Activated T-helper 2 cell treated with anti-CD3 and anti-CD28 coated beads, Interferon-gamma antibody, Interleukin-2, Interleukin-4, amounts not matched to agents 10 μg/mL and 5 μg/mL and 100 μg/mL, durations not matched to agents 14 hours and 24 hours and 36 hours (primary cell): ENCODE measurements at regions not wholly inside any gene's neighbourhood (a gene's known extent, or its start where the extent isn't known, plus 50 kb on each side); places are given as distances from the start of the nearest gene placed in this dataset.

ENCODE experiments used
- DNase-seq: peaks from one replicate; pipeline ENCODE4 v3.0.0; 2021; ENCODE audit warnings: low spot score
- H3K27ac Mint-ChIP-seq: one replicate; pipeline ENCODE4 v1.8.0; 2021; ENCODE audit warnings: mixed read lengths
- H3K27me3 Mint-ChIP-seq: one replicate; pipeline ENCODE4 v1.8.0; 2021; ENCODE audit warnings: low read depth, mixed read lengths
- H3K36me3 Mint-ChIP-seq: one replicate; pipeline ENCODE4 v1.8.0; 2021; ENCODE audit warnings: low read depth, mixed read lengths
- H3K4me1 Mint-ChIP-seq: one replicate; pipeline ENCODE4 v1.8.0; 2021; ENCODE audit warnings: low read depth, mixed read lengths
- H3K4me3 Mint-ChIP-seq: one replicate; pipeline ENCODE4 v1.8.0; 2021; ENCODE audit warnings: low read depth, mild to moderate bottlenecking, moderate library complexity, mixed read lengths
- H3K9me3 Mint-ChIP-seq: one replicate; pipeline ENCODE4 v1.8.0; 2021; ENCODE audit warnings: mixed read lengths
- intact Hi-C: fragments of 100-400 bp; cut with micrococcal nuclease; formaldehyde crosslinking; loops from one replicate; pipeline ENCODE4 v1.15.1; 2023

GRCh38 chr11:133715602-133716001 lies 129.7 kb downstream of the SPATA19 start:
- Mint-ChIP-seq H3K36me3 (no peaks in the 10 kb centered on the region), H3K9me3 (no peaks in the 10 kb centered on the region), H3K27me3 (no peaks in the 10 kb centered on the region), H3K27ac (no peak overlapping the region), H3K4me3 (no peak overlapping the region), H3K4me1 (no peaks in the 10 kb centered on the region)
- no peak for DNase-seq
- intact Hi-C loops, result no loop called here

GRCh38 chr11:133714471-133715375 lies 130.6 kb downstream of the SPATA19 start:
- no peak for DNase-seq
- no peaks in the 10 kb centered on the region for H3K4me1 Mint-ChIP-seq
- H3K36me3 Mint-ChIP-seq, result no peaks in the 10 kb centered on the region
- intact Hi-C loops, result no loop called here
- no peak overlapping the region for H3K27ac Mint-ChIP-seq
- H3K4me3 Mint-ChIP-seq, result no peak overlapping the region
- H3K9me3 Mint-ChIP-seq, result no peaks in the 10 kb centered on the region
- no peaks in the 10 kb centered on the region for H3K27me3 Mint-ChIP-seq

- Mint-ChIP-seq H3K4me1 (no peaks in the 10 kb centered on the region), H3K36me3 (no peaks in the 10 kb centered on the region), H3K27ac (no peak overlapping the region), H3K9me3 (no peaks in the 10 kb centered on the region), H3K4me3 (no peak overlapping the region), H3K27me3 (no peaks in the 10 kb centered on the region)
- no peak for DNase-seq
- intact Hi-C loops, result no loop called here
These were observed 131.5 kb downstream of the SPATA19 start for GRCh38 chr11:133713844-133714243.

- no peak overlapping the region for H3K27ac Mint-ChIP-seq
- H3K4me3 Mint-ChIP-seq, result no peak overlapping the region
- intact Hi-C loops, result no loop called here
- no peaks in the 10 kb centered on the region for H3K4me1 Mint-ChIP-seq
- H3K9me3 Mint-ChIP-seq, result no peaks in the 10 kb centered on the region
- H3K36me3 Mint-ChIP-seq, result no peaks in the 10 kb centered on the region
- no peak for DNase-seq
- no peaks in the 10 kb centered on the region for H3K27me3 Mint-ChIP-seq
These were observed 131.9 kb downstream of the SPATA19 start for GRCh38 chr11:133713406-133713805.

- no peak overlapping the region for H3K27ac Mint-ChIP-seq
- no peaks in the 10 kb centered on the region for H3K4me1 Mint-ChIP-seq
- H3K4me3 Mint-ChIP-seq, result no peak overlapping the region
- no peaks in the 10 kb centered on the region for H3K9me3 Mint-ChIP-seq
- intact Hi-C loops, result no loop called here
- no peak for DNase-seq
- H3K36me3 Mint-ChIP-seq, result no peaks in the 10 kb centered on the region
- H3K27me3 Mint-ChIP-seq, result no peaks in the 10 kb centered on the region
These were observed 133.2 kb downstream of the SPATA19 start for GRCh38 chr11:133712051-133712560.

GRCh38 chr11:133711545-133711944 lies 133.8 kb downstream of the SPATA19 start:
- Mint-ChIP-seq H3K9me3 (no peaks in the 10 kb centered on the region), H3K27ac (no peak overlapping the region), H3K27me3 (no peaks in the 10 kb centered on the region), H3K4me3 (no peak overlapping the region), H3K36me3 (no peaks in the 10 kb centered on the region), H3K4me1 (no peaks in the 10 kb centered on the region)
- no peak for DNase-seq
- intact Hi-C loops, result no loop called here

GRCh38 chr11:133710681-133711240 lies 134.6 kb downstream of the SPATA19 start:
- intact Hi-C loops, result no loop called here
- Mint-ChIP-seq H3K9me3 (no peaks in the 10 kb centered on the region), H3K27ac (no peak overlapping the region), H3K4me3 (no peak overlapping the region), H3K27me3 (no peaks in the 10 kb centered on the region), H3K4me1 (no peaks in the 10 kb centered on the region), H3K36me3 (no peaks in the 10 kb centered on the region)
- no peak for DNase-seq

GRCh38 chr11:133710241-133710640 lies 135.1 kb downstream of the SPATA19 start:
- no peak for DNase-seq
- Mint-ChIP-seq H3K27ac (no peak overlapping the region), H3K9me3 (no peaks in the 10 kb centered on the region), H3K4me1 (no peaks in the 10 kb centered on the region), H3K4me3 (no peak overlapping the region), H3K36me3 (no peaks in the 10 kb centered on the region), H3K27me3 (no peaks in the 10 kb centered on the region)
- intact Hi-C loops, result no loop called here

- Mint-ChIP-seq H3K9me3 (no peaks in the 10 kb centered on the region), H3K27me3 (no peaks in the 10 kb centered on the region), H3K4me3 (no peak overlapping the region), H3K36me3 (no peaks in the 10 kb centered on the region), H3K27ac (no peak overlapping the region), H3K4me1 (no peaks in the 10 kb centered on the region)
- DNase-seq, result no peak
- intact Hi-C loops, result no loop called here
These were observed 136.7 kb downstream of the SPATA19 start for GRCh38 chr11:133708547-133709051.

- H3K27ac Mint-ChIP-seq, result no peak overlapping the region
- no peaks in the 10 kb centered on the region for H3K36me3 Mint-ChIP-seq
- no peak overlapping the region for H3K4me3 Mint-ChIP-seq
- intact Hi-C loops, result no loop called here
- no peak for DNase-seq
- no peaks in the 10 kb centered on the region for H3K4me1 Mint-ChIP-seq
- H3K27me3 Mint-ChIP-seq, result no peaks in the 10 kb centered on the region
- no peaks in the 10 kb centered on the region for H3K9me3 Mint-ChIP-seq
These were observed 138.2 kb downstream of the SPATA19 start for GRCh38 chr11:133706925-133707794.

GRCh38 chr11:133705873-133706272 lies 139.4 kb downstream of the SPATA19 start:
- no peak for DNase-seq
- Mint-ChIP-seq H3K27me3 (no peaks in the 10 kb centered on the region), H3K9me3 (no peaks in the 10 kb centered on the region), H3K4me1 (no peaks in the 10 kb centered on the region), H3K27ac (no peak overlapping the region), H3K36me3 (no peaks in the 10 kb centered on the region), H3K4me3 (no peak overlapping the region)
- intact Hi-C loops, result no loop called here

- H3K27me3 Mint-ChIP-seq, result no peaks in the 10 kb centered on the region
- no peaks in the 10 kb centered on the region for H3K36me3 Mint-ChIP-seq
- DNase-seq, result no peak
- H3K4me3 Mint-ChIP-seq, result no peak overlapping the region
- no peaks in the 10 kb centered on the region for H3K9me3 Mint-ChIP-seq
- H3K27ac Mint-ChIP-seq, result no peak overlapping the region
- H3K4me1 Mint-ChIP-seq, result no peaks in the 10 kb centered on the region
- intact Hi-C loops, result no loop called here
These were observed 140.2 kb downstream of the SPATA19 start for GRCh38 chr11:133705074-133705648.
